Neural crest cell (in vitro differentiated cells): ENCODE measurements at regions not wholly inside any gene's neighbourhood (a gene's known extent, or its start where the extent isn't known, plus 50 kb on each side); places are given as distances from the start of the nearest gene placed in this dataset.

Experiments used
- DNase-seq: peaks from one replicate; pipeline ENCODE4 v3.0.0; 2021; ENCODE audit warnings: low read depth, mixed read lengths, low spot score
- H3K27ac Mint-ChIP-seq: one replicate; pipeline ENCODE4 v1.8.0; 2021; ENCODE audit warnings: mild to moderate bottlenecking, mixed read lengths; ENCODE audit not compliant: unreplicated experiment
- H3K27me3 Mint-ChIP-seq: 2 replicates; pipeline ENCODE4 v1.8.0; 2021; ENCODE audit warnings: low read depth, mild to moderate bottlenecking, mixed read lengths
- H3K36me3 Mint-ChIP-seq: 2 replicates; pipeline ENCODE4 v1.8.0; 2021; ENCODE audit warnings: low read depth, mild to moderate bottlenecking, mixed read lengths
- H3K4me1 Mint-ChIP-seq: 2 replicates; pipeline ENCODE4 v1.8.0; 2021; ENCODE audit warnings: mixed read lengths
- H3K4me3 Mint-ChIP-seq: one replicate; pipeline ENCODE4 v1.8.0; 2021; ENCODE audit warnings: mild to moderate bottlenecking, mixed read lengths
- H3K9me3 Mint-ChIP-seq: 2 replicates; pipeline ENCODE4 v1.8.0; 2021; ENCODE audit warnings: mixed read lengths
- TF ChIP-seq, protein P1 (sequence below): fragments of 200-600 bp; sonication (generic); conservative IDR thresholded peaks from 2 replicates; pipeline ENCODE4 v1.5.0; 2021; ENCODE audit warnings: antibody characterized with exemption, mild to moderate bottlenecking

DNA sequence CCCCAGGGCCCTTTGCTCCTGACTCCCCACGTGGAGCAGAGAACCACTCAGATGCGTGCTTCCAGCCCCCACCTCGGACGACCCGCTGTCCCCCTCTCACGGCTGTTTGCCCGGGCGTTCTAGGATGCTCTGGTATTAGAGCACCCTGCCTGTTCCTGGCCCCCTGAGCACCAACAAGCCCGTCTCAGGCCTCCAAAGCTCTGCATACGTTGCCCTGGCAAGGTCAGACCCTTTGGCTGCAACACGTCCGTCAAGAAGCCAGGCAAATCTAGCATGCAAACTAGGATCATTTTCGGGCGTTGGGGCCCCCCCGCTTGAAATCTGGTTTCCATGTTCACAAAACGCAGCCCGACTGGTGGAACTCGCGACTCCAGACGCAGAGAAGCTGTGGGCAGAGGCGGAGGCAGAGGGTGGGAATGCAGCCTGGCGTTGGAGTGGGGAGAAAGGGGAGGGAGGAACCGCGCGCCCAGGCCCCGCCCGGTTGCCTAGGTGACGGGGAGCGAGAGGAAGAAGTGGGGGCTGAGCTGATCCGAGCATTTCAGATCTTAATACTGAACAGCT lies 86.2 kb upstream of the PIAS1 start:
- Mint-ChIP-seq H3K4me3 (peak overlapping the region; percentile 88), H3K27ac (peak overlapping the region; percentile 45), H3K27me3 (no peaks in the 10 kb centered on the region), H3K9me3 (no peaks in the 10 kb centered on the region), H3K4me1 (peaks cover 25% of the 10 kb centered on the region), H3K36me3 (no peaks in the 10 kb centered on the region)
- TF ChIP-seq, protein P1, sequence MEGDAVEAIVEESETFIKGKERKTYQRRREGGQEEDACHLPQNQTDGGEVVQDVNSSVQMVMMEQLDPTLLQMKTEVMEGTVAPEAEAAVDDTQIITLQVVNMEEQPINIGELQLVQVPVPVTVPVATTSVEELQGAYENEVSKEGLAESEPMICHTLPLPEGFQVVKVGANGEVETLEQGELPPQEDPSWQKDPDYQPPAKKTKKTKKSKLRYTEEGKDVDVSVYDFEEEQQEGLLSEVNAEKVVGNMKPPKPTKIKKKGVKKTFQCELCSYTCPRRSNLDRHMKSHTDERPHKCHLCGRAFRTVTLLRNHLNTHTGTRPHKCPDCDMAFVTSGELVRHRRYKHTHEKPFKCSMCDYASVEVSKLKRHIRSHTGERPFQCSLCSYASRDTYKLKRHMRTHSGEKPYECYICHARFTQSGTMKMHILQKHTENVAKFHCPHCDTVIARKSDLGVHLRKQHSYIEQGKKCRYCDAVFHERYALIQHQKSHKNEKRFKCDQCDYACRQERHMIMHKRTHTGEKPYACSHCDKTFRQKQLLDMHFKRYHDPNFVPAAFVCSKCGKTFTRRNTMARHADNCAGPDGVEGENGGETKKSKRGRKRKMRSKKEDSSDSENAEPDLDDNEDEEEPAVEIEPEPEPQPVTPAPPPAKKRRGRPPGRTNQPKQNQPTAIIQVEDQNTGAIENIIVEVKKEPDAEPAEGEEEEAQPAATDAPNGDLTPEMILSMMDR = no peak
- DNase-seq = peak; percentile 73

DNA sequence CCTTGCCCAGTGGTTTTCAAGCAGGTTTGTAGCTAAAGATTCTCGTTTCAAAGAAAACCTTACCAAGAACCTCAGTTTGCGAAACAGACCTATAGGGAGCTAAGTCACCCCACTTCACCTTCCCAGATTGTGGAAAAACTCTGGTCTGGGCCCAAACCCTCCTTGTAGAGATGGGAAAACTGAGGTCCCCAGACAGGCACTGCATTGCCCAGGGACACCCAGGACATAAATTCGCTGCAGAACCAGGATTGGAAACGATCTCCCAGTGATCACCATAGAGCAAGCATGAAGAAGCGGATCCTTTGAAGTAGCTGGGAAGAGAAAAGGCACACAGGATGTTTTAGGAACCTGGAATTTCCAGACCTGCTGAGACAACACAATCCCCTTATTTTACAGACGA lies 85.6 kb upstream of the PIAS1 start:
- Mint-ChIP-seq H3K27me3 (no peaks in the 10 kb centered on the region), H3K4me1 (peaks cover 25% of the 10 kb centered on the region), H3K36me3 (no peaks in the 10 kb centered on the region), H3K27ac (peak overlapping the region; percentile 44), H3K4me3 (peak overlapping the region; percentile 88), H3K9me3 (no peaks in the 10 kb centered on the region)
- TF ChIP-seq, protein P1 = no peak
- DNase-seq = no peak

DNA sequence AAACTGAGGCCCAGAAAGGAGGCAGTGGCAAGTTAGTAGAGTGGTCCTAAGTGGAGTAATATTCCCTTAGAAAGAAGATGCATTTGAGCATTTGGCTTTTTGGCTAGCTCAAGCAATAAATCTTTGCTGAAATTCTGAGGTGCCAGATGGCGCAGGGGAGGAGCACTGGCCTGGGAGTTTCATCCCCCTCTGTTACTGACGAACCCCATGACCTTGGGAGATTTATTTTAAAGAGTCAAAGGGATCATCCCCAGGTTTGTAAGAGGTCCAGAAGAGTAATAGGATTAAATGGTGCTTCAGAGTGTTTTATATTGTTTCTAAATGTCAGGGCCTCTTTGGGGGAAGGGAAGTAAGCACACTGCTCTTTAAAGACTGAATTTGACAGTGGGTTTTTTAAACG lies 85.1 kb upstream of the PIAS1 start:
- Mint-ChIP-seq H3K4me3 (peak overlapping the region; percentile 88), H3K9me3 (no peaks in the 10 kb centered on the region), H3K36me3 (no peaks in the 10 kb centered on the region), H3K27ac (peak overlapping the region; percentile 44), H3K4me1 (peaks cover 25% of the 10 kb centered on the region), H3K27me3 (no peaks in the 10 kb centered on the region)
- no peak for DNase-seq
- TF ChIP-seq, protein P1 = no peak

DNA sequence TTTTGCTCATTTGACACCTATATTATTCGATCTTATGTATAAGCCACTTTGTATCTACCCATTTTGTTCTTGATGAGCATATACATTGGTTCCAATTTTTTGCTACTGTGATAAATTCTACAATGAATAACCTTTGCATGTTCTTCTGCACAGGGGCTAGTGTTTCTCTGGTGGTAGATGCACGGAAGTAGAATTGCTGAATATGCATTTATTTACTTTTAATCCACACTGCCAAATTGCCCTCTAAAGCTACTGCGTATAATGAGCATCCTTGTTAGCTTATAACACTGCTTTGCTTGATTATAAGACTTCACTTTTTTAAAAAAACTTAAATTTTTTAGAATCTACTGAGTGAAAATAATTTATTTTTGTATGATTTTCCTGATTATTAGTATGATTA lies 84.2 kb upstream of the PIAS1 start:
- Mint-ChIP-seq H3K4me3 (no peak overlapping the region), H3K9me3 (no peaks in the 10 kb centered on the region), H3K27me3 (no peaks in the 10 kb centered on the region), H3K4me1 (peaks cover 25% of the 10 kb centered on the region), H3K36me3 (no peaks in the 10 kb centered on the region), H3K27ac (no peak overlapping the region)
- no peak for DNase-seq
- TF ChIP-seq, protein P1 = no peak

DNA sequence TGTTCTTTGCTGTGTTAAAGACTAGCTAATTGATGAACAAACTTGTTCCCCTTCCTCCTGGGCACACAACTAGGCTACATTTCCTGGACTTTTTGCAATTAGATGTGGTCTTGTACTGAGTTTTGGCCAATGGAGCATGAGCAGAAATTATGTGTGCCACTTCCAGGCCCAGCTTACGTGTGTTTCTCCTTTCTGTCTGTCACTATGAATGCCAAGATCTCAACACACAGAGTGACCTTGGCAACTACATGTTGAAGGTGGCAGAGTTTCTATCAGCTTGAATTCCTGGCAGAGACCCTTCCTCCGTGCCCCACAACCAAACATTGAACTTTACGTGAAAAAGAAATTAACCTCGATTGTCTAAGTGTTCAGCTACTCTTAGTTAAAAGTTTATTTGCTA lies 81.7 kb upstream of the PIAS1 start:
- Mint-ChIP-seq H3K27me3 (no peaks in the 10 kb centered on the region), H3K27ac (no peak overlapping the region), H3K4me3 (no peak overlapping the region), H3K36me3 (no peaks in the 10 kb centered on the region), H3K4me1 (peaks cover 24% of the 10 kb centered on the region), H3K9me3 (peaks cover 5% of the 10 kb centered on the region)
- TF ChIP-seq, protein P1 = no peak
- DNase-seq = no peak
